ENCODE measurements at regions not wholly inside any gene's neighbourhood (a gene's known extent, or its start where the extent isn't known, plus 50 kb on each side); places are given as distances from the start of the nearest gene placed in this dataset.
A peak's percentile ranks its signal among the peaks of the same experiment; 100 is the strongest.

DNA sequence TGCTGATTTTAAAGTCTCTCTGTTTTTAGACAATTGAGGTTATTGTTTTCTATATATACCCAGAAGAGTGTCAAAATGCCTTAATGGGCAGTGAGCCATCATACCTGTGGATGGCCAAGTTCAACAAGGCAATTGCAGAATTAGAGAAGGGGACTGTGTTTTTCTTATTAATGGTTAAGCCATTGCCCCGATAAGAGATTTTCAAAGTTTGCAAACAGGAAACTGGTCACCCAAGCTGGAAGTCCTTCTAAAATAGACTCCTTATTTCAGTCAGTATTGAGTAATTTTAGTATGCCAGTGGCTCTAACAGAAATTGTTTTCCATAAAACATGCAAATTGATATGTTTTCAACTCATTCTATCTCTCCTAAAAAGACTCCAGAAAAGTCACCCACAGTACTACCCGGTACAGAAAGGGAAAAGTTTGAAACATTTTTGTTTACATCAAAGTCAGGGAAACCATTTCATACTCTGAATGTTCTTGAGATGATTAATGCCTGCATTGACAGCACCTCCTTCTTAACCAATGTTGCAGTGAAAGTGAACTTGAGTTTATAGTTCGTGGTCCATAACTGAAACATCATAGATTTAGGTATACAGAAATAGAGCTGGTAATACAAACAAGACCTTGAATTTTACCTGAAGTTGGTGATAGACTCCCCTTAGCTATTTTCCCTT is 191.1 kb downstream of the TMX1 start:
- TF ChIP-seq REXO4 (CRISPR knock-in tag; IDR thresholded peaks at IDR 0.05; ENCODE audit: borderline replicate concordance): no peak
- TF ChIP-seq ZNF883 (CRISPR knock-in tag; IDR thresholded peaks at IDR 0.05; ENCODE audit: not compliant biosample characterization): no peak
- TF ChIP-seq ZFP41 (CRISPR knock-in tag; IDR thresholded peaks at IDR 0.05; ENCODE audit: borderline replicate concordance): no peak
- TF ChIP-seq ATF6 (CRISPR knock-in tag; conservative IDR thresholded peaks at IDR 0.05): no peak
- TF ChIP-seq HNRNPH1 (optimal IDR thresholded peaks at IDR 0.05; ENCODE audit: low read depth, low read length): no peak
- no peak for TF ChIP-seq PRDM15 (CRISPR knock-in tag; IDR thresholded peaks at IDR 0.05)
- TF ChIP-seq MED1 (CRISPR knock-in tag; IDR thresholded peaks at IDR 0.05): no peak
- no peak for TF ChIP-seq TRIM24 (CRISPR knock-in tag; IDR thresholded peaks at IDR 0.05)
- no peak for TF ChIP-seq CCAR2 (optimal IDR thresholded peaks at IDR 0.05; ENCODE audit: low read depth, low read length)
- H3K27me3 ChIP-seq (ENCODE audit: control insufficient read depth in 1 of 2, insufficient read depth in 2 of 2, low read length in 2 of 2): no peaks in the 10 kb centered on the region
- ChIA-PET POLR2A (no interaction called here), CTCF (ENCODE audit: low intra/inter-chr PET ratio, low total read pairs) (no interaction called here)
- in situ Hi-C loops (cut with HindIII; ENCODE audit: extremely low pct_ligation_motif_present, low pct_unique_long_range_greater_than_20kb): no loop called here
- no peaks in the 10 kb centered on the region for H3K9me3 ChIP-seq (ENCODE audit: low read length)
- DNase-seq (ENCODE audit: low spot score) (peak; percentile 16), FAIRE-seq (no peak), ATAC-seq (no peak)
- H3K4me1 ChIP-seq (ENCODE audit: insufficient read depth, low read length): peaks cover 34% of the 10 kb centered on the region
- H3K79me2 ChIP-seq (ENCODE audit: insufficient read depth, low read length): no peaks in the 10 kb centered on the region
- BruUV-seq (replicated peaks): no TSS peak
- no peak overlapping the region for H3K9ac ChIP-seq (ENCODE audit: insufficient read depth, low read depth, low read length)
- intact Hi-C loops (cut with micrococcal nuclease; ENCODE audit: unreplicated experiment): no loop called here
- no peak overlapping the region for H3K4me3 ChIP-seq (replicated peaks in 1 of 3; ENCODE audit: insufficient read depth in 1 of 3, low read depth in 2 of 3, low read length in 3 of 3)
- WGBS (ENCODE audit: low lambda C conversion rate): 0% methylated on average over 3 of the region's 3 CpGs
- no peaks in the 10 kb centered on the region for H4K20me1 ChIP-seq (ENCODE audit: insufficient read depth, low read length)
- no peak overlapping the region for H3K27ac ChIP-seq (ENCODE audit: extremely low read length, insufficient read depth, low read length)
- H3K36me3 ChIP-seq (replicated peaks in 1 of 2; ENCODE audit: control insufficient read depth in 1 of 2, insufficient read depth in 2 of 2, low read length in 2 of 2): no peaks in the 10 kb centered on the region
- peak overlapping the region; percentile 19; the same call in 1 of the 2 replicates for H3K4me2 ChIP-seq (ENCODE audit: low read depth, low read length)
- no peak overlapping the region for H2AFZ ChIP-seq (ENCODE audit: low read length)

Measured in HepG2 (cell line).